ENCODE measurements at regions not wholly inside any gene's neighbourhood (a gene's known extent, or its start where the extent isn't known, plus 50 kb on each side); places are given as distances from the start of the nearest gene placed in this dataset.

- H3K27me3 Mint-ChIP-seq, result no peaks in the 10 kb centered on the region
- H3K9me3 Mint-ChIP-seq, result peaks cover 0 to 3% (median 1%) of the 10 kb centered on the region in 3 donors
- H3K27ac Mint-ChIP-seq, result no peak overlapping the region
- H3K36me3 Mint-ChIP-seq, result no peaks in the 10 kb centered on the region
- H3K4me3 Mint-ChIP-seq, result no peak overlapping the region
- H3K4me1 Mint-ChIP-seq, result no peaks in the 10 kb centered on the region
Measured at GRCh38 chr5:166535641-166536040, 1755.8 kb upstream of the WWC1 start.

- no peaks in the 10 kb centered on the region for H3K36me3 Mint-ChIP-seq
- H3K4me3 Mint-ChIP-seq, result no peak overlapping the region
- H3K27ac Mint-ChIP-seq, result no peak overlapping the region
- no peaks in the 10 kb centered on the region for H3K27me3 Mint-ChIP-seq
- H3K9me3 Mint-ChIP-seq, result peaks cover 0 to 1% (median 0%) of the 10 kb centered on the region in 3 donors
- H3K4me1 Mint-ChIP-seq, result no peaks in the 10 kb centered on the region
Measured at GRCh38 chr5:166540156-166540555, 1751.3 kb upstream of the WWC1 start.

- no peaks in the 10 kb centered on the region for H3K27me3 Mint-ChIP-seq
- H3K4me3 Mint-ChIP-seq, result no peak overlapping the region
- no peaks in the 10 kb centered on the region for H3K36me3 Mint-ChIP-seq
- no peaks in the 10 kb centered on the region for H3K4me1 Mint-ChIP-seq
- no peak overlapping the region for H3K27ac Mint-ChIP-seq
- H3K9me3 Mint-ChIP-seq, result peaks cover 0 to 7% (median 6%) of the 10 kb centered on the region in 3 donors
Measured at GRCh38 chr5:166551384-166551783, 1740.1 kb upstream of the WWC1 start.

- H3K27me3 Mint-ChIP-seq, result no peaks in the 10 kb centered on the region
- no peak overlapping the region for H3K27ac Mint-ChIP-seq
- no peaks in the 10 kb centered on the region for H3K36me3 Mint-ChIP-seq
- peaks cover 0 to 8% (median 7%) of the 10 kb centered on the region in 3 donors for H3K9me3 Mint-ChIP-seq
- H3K4me1 Mint-ChIP-seq, result no peaks in the 10 kb centered on the region
- no peak overlapping the region for H3K4me3 Mint-ChIP-seq
Measured at GRCh38 chr5:166553778-166554177, 1737.7 kb upstream of the WWC1 start.

- no peak overlapping the region for H3K27ac Mint-ChIP-seq
- H3K4me3 Mint-ChIP-seq, result no peak overlapping the region
- H3K36me3 Mint-ChIP-seq, result no peaks in the 10 kb centered on the region
Measured at GRCh38 chr5:166561759-166562158, 1729.7 kb upstream of the WWC1 start.

GRCh38 chr5:166562246-166562645, 1729.2 kb upstream of the WWC1 start:
- Mint-ChIP-seq H3K4me1 (no peaks in the 10 kb centered on the region), H3K36me3 (no peaks in the 10 kb centered on the region), H3K9me3 (peaks cover 0 to 20% (median 2%) of the 10 kb centered on the region in 3 donors), H3K27me3 (no peaks in the 10 kb centered on the region), H3K4me3 (no peak overlapping the region), H3K27ac (no peak overlapping the region)

More at GRCh38 chr5:166561759-166562158, 1729.7 kb upstream of the WWC1 start:
- Mint-ChIP-seq H3K9me3 (peaks cover 0 to 20% (median 2%) of the 10 kb centered on the region in 3 donors), H3K27me3 (no peaks in the 10 kb centered on the region), H3K4me1 (no peaks in the 10 kb centered on the region)

- Mint-ChIP-seq H3K27me3 (no peaks in the 10 kb centered on the region), H3K4me3 (no peak overlapping the region), H3K4me1 (no peaks in the 10 kb centered on the region), H3K9me3 (peaks cover 0 to 10% (median 0%) of the 10 kb centered on the region in 3 donors), H3K27ac (no peak overlapping the region), H3K36me3 (no peaks in the 10 kb centered on the region)
Measured at GRCh38 chr5:166566725-166567124, 1724.7 kb upstream of the WWC1 start.

GRCh38 chr5:166570865-166571264, 1720.6 kb upstream of the WWC1 start:
- Mint-ChIP-seq H3K4me1 (no peaks in the 10 kb centered on the region), H3K27ac (no peak overlapping the region), H3K27me3 (no peaks in the 10 kb centered on the region), H3K9me3 (peaks cover 2 to 10% (median 2%) of the 10 kb centered on the region in 3 donors), H3K4me3 (no peak overlapping the region), H3K36me3 (no peaks in the 10 kb centered on the region)

- no peaks in the 10 kb centered on the region for H3K27me3 Mint-ChIP-seq
- peaks cover 2 to 10% (median 2%) of the 10 kb centered on the region in 3 donors for H3K9me3 Mint-ChIP-seq
- H3K4me3 Mint-ChIP-seq, result no peak overlapping the region
- H3K4me1 Mint-ChIP-seq, result no peaks in the 10 kb centered on the region
- H3K36me3 Mint-ChIP-seq, result no peaks in the 10 kb centered on the region
- no peak overlapping the region for H3K27ac Mint-ChIP-seq
Measured at GRCh38 chr5:166571668-166572067, 1719.8 kb upstream of the WWC1 start.

GRCh38 chr5:166576323-166576722, 1715.1 kb upstream of the WWC1 start:
- H3K27ac Mint-ChIP-seq, result no peak overlapping the region
- no peaks in the 10 kb centered on the region for H3K4me1 Mint-ChIP-seq
- H3K9me3 Mint-ChIP-seq, result peaks cover 2 to 10% (median 4%) of the 10 kb centered on the region in 3 donors
- no peaks in the 10 kb centered on the region for H3K27me3 Mint-ChIP-seq
- H3K36me3 Mint-ChIP-seq, result no peaks in the 10 kb centered on the region
- no peak overlapping the region for H3K4me3 Mint-ChIP-seq

- no peaks in the 10 kb centered on the region for H3K27me3 Mint-ChIP-seq
- no peak overlapping the region for H3K27ac Mint-ChIP-seq
- no peak overlapping the region for H3K4me3 Mint-ChIP-seq
- no peaks in the 10 kb centered on the region for H3K36me3 Mint-ChIP-seq
- H3K9me3 Mint-ChIP-seq, result peaks cover under 1 to 7% (median 6%) of the 10 kb centered on the region in 3 donors
- no peaks in the 10 kb centered on the region for H3K4me1 Mint-ChIP-seq
Measured at GRCh38 chr5:166581826-166582225, 1709.6 kb upstream of the WWC1 start.

GRCh38 chr5:166582416-166582815, 1709.0 kb upstream of the WWC1 start:
- Mint-ChIP-seq H3K27me3 (no peaks in the 10 kb centered on the region), H3K27ac (no peak overlapping the region), H3K4me3 (no peak overlapping the region), H3K4me1 (no peaks in the 10 kb centered on the region), H3K36me3 (no peaks in the 10 kb centered on the region), H3K9me3 (peaks cover 3 to 7% (median 6%) of the 10 kb centered on the region in 3 donors)

- no peaks in the 10 kb centered on the region for H3K36me3 Mint-ChIP-seq
- no peak overlapping the region for H3K27ac Mint-ChIP-seq
- peaks cover 2 to 18% (median 7%) of the 10 kb centered on the region in 3 donors for H3K9me3 Mint-ChIP-seq
- H3K27me3 Mint-ChIP-seq, result no peaks in the 10 kb centered on the region
- H3K4me1 Mint-ChIP-seq, result no peaks in the 10 kb centered on the region
- no peak overlapping the region for H3K4me3 Mint-ChIP-seq
Measured at GRCh38 chr5:166594567-166594966, 1696.9 kb upstream of the WWC1 start.

- Mint-ChIP-seq H3K27me3 (no peaks in the 10 kb centered on the region), H3K4me1 (no peaks in the 10 kb centered on the region), H3K36me3 (no peaks in the 10 kb centered on the region), H3K27ac (no peak overlapping the region), H3K9me3 (peaks cover under 1 to 17% (median 10%) of the 10 kb centered on the region in 3 donors), H3K4me3 (no peak overlapping the region)
Measured at GRCh38 chr5:166595274-166595951, 1696.0 kb upstream of the WWC1 start.

GRCh38 chr5:166596043-166596442, 1695.4 kb upstream of the WWC1 start:
- Mint-ChIP-seq H3K36me3 (no peaks in the 10 kb centered on the region), H3K4me1 (no peaks in the 10 kb centered on the region), H3K4me3 (no peak overlapping the region), H3K27me3 (no peaks in the 10 kb centered on the region), H3K27ac (no peak overlapping the region), H3K9me3 (peaks cover 0 to 12% (median 10%) of the 10 kb centered on the region in 3 donors)

GRCh38 chr5:166602271-166602670, 1689.2 kb upstream of the WWC1 start:
- Mint-ChIP-seq H3K9me3 (peaks cover 2 to 10% (median 9%) of the 10 kb centered on the region in 3 donors), H3K27ac (no peak overlapping the region), H3K36me3 (no peaks in the 10 kb centered on the region), H3K27me3 (no peaks in the 10 kb centered on the region), H3K4me3 (no peak overlapping the region), H3K4me1 (no peaks in the 10 kb centered on the region)

Data from IgD-negative memory B cell (primary cell).